GM19239 (cell line): ENCODE measurements at regions not wholly inside any gene's neighbourhood (a gene's known extent, or its start where the extent isn't known, plus 50 kb on each side); places are given as distances from the start of the nearest gene placed in this dataset.

Source experiments
- DNase-seq: peaks from one replicate; pipeline ENCODE4 v3.0.0; 2011; ENCODE audit warnings: low spot score; ENCODE audit not compliant: insufficient read length
- FAIRE-seq: peaks from 2 replicates; lab custom pipeline; 2011; peaks lifted over from hg19 to GRCh38; lab: Jason Lieb, UNC

DNA sequence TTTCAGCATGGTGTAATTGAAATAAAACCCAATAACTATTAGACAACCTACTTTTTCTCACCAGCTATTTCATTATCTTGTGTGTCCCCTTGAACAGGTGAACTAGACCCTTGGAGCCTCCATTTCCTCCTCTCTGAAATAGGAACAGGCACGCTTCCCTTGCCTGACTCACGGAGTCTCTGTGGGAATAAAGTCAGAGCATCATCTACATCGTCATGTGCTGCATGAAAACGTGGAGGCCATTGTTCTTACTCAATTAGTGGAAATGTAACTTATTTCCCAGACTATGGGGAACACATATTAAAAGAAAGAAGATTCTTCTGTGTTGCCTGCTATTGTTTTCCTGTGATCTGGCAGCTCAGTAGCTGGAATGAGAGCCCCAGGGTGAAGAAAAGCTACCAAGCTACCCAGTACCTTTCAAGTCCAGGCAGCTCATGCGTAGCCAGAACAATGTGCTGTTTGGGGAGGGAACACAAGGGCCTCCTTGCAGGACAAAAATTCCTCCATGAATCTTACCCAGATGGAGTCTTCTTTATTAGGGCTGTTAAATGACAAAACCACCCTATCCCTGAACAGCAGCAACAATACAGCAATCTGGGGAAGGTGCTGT lies 59.8 kb downstream of the SOX11 start:
- FAIRE-seq: no peak
- DNase-seq: no peak

DNA sequence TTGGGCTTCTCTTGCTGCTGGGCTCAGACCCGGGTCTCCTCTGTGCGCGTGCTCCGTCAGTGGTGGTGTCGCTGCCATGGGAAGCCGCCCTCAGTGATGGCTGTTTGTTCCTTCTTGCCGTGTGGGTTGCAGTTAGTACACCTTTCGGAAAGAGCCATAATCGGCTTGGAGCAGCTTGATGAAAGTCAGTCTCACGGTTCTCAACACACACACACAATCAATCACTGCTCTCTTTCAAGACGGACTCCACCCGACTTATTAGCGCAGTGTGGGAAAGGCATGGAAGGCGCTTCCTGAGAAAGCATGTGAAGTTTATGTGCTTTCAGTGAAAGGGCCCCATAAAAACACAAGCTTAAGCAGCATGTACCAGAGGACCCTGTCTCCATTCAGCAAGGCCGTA lies 64.1 kb downstream of the SOX11 start:
- FAIRE-seq (no peak), DNase-seq (no peak)

DNA sequence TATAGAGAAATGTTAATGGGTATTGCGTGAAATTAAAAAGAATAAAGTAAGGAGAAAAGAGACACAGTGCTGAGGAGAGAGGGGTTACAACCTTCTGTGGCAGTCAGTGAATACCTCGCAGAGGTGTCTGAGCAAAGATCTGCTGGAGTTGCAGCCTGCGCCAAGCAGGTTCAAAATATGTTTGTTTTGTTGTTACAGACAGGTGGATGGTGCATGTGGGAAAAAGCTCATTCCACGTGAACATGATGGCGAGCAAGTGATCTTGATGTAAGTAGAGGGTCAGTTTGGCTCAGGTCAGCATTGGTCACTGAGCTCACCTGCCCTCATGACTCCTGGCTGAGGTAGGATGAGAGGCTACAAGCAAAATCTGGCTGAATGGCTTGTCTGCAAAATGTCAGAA lies 66.2 kb downstream of the SOX11 start:
- DNase-seq (no peak), FAIRE-seq (no peak)

DNA sequence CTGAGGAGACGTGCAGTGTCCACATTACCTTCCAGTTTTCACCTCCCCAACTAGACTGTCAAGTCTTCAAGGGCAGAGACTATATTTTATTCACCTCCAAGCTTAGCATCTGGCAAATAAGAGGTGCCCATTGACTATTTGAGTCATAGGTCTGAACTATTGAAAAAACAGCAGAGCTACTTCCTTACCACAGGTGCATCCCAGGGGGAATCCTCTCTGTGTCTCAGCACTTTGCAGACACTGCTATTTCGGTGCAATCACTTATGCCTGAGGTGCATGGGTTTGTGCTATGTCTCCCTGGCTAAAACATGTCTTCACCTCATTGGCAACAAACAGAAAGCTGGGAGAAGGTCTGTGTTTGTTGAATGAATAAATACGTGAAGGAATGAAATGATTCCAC lies 67.8 kb downstream of the SOX11 start:
- FAIRE-seq: no peak
- DNase-seq: no peak

DNA sequence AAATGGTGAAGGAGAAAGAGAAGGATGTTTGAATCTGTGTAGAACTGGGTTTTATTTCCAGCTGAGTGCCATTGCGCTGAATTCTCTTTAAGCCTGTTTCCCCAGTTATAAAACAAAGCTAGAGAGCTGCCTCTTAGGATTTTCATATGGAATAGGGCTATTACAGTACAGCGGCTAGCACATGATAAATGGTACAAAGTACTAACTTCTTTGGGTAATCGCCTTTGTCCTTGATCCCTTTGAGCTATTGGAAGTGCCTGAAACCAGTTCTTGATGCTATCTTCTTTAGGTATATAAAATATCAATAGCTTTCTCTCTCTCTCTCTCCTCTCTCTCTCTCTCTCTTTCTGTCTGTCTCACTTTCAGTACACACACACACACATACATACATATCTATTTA lies 71.3 kb downstream of the SOX11 start:
- no peak for FAIRE-seq
- DNase-seq: no peak

DNA sequence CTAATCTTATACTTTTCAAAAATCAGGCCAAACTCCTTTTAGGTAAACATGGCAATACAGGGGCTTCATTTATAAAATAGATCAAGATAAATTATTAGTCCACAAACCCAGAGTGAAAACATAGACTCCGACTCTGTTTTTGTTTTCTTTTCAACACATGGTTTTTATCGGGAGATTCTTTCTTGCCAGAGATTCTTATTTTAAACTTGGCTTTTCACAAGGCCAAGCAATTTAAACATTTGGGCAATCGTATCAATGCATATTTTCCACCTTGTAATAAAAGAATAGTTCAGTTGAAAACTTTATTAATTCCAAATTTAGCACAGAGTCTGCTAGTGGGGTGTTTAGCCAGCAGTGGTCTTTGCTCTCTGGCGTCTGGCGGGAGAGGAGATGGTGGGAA lies 71.9 kb downstream of the SOX11 start:
- FAIRE-seq (no peak), DNase-seq (no peak)

DNA sequence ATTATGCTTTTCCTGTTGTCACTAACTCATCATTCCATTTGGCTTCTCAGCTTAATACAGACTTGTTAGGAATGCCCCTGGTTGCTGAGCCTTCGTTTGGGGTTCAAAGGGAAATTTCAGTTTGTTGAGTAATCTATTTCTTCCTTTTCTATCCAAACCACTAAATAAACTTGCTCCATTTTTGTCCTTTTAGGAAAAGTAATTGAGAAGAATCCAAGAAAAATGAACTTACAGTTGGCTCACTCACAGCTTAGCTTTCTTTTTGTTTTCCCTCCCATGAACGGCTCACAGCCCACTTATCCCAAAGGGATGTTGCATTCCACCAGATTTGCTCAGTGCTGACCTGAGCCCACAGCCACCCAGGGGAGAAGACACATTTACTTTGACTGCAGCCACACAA lies 73.9 kb downstream of the SOX11 start:
- DNase-seq: no peak

DNA sequence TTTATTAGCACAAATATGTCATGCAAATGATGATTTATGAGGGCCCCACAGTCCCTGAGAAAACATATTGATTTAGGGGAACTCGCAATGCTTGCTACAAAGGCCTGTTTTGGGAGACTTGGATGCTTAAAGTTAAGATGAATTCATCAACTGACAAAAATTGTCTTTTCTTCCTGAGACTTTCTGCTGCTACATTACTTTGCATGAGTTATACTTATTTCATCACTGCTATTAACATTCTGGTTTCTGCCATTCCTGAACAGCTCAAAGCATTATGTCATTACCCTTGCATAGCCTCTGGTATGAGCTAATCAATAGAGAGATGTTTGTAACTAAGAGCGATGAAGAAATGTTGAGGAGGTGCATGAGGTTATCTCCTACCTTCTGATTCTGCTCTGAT lies 74.4 kb downstream of the SOX11 start:
- FAIRE-seq: no peak
- DNase-seq: no peak

More for the DNA sequence above, 73.9 kb downstream of the SOX11 start:
- FAIRE-seq: no peak

DNA sequence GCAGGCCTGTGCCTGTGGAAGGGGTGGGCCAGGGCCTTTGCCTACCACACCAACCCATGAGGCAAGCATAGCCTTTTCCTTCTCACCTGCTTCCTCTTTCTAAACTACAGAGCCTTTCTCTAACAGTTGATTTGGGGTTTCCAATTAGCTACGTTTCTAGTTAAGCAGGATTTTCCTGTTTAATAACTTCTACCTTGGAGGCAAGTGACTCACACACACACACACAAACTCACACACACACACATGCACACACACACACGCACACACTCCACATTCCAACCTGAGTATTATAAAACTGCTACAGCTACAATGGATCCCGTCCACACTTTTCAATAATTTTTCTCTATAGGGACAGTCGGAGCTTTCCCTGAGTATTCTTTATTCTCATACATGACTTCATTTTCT lies 84.9 kb downstream of the SOX11 start:
- no peak for DNase-seq
- no peak for FAIRE-seq

DNA sequence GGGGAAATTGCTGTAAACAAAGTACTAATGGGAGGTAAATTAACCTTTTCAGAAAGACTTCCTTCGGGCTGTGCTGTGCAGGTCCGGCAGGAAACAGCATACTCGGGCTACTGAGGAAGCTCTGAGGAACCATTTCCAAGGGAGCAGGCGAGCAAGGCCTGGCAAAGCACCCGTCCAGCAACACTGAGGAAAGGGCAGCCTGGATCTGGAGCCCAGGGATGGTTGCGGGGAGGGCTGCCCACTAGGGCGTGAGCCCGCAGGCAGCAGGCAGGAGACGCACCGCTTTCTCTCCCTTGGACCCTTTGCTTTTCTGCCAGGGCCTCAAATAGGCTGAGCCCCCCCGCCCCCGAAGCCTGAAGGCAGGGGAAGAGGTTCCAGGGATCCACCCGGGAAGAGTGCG lies 89.5 kb downstream of the SOX11 start:
- FAIRE-seq (no peak), DNase-seq (no peak)

DNA sequence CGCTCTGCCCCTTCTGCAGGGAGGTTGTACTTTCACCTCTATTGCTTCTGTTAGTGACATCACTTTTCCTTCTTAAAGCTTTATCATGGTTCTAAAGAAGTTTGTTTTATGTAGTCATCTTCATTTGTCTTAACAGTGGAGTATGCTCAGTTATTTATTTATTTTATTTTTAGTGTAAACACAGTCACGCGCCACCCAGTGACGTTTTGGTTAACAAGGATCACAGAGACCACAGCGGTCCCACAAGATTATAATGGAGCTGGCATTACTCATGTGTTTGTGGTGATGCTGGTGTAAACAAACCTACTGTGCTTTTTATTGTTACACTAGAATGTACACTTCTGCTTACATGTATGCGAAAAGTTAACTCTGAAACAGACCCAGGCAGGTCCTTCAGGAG lies 89.9 kb downstream of the SOX11 start:
- no peak for FAIRE-seq
- no peak for DNase-seq

DNA sequence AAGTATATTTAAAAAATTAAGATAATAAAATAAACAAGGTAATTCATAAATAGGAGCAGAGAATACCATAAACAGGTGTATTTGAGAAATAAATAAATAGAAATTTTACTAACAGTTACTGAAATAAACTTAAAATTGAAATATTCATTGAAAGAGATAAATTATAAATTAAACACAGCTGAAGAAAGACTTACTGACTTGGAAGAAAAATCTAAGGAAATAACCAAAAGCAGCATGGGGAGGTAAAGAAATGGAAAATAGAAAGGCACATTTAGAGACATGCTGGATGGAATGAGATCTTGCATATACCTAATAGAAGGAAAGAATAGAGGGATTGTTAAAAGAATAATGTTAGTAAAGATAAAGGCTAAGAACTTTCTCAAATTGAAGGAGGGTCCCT lies 96.3 kb downstream of the SOX11 start:
- FAIRE-seq: no peak
- DNase-seq: no peak

DNA sequence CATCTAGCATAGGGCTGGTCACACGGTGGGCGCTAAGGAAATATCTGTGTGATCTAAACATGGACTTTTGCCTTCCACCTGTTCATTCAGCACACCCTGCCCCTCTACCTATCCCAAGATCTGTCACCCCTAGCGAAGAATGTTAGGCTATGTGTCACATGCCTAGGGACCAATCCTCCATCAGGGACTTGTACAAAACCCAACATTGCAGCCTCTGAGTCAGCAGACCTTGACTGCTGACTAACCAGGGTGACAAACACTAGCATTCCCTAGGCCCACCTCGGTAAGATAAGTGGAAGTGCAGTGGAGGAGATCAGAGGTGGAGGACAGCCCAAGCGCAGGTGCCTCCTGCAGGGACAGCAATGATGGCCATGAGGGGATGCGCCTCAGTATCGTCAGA lies 99.2 kb downstream of the SOX11 start:
- DNase-seq (no peak), FAIRE-seq (no peak)

DNA sequence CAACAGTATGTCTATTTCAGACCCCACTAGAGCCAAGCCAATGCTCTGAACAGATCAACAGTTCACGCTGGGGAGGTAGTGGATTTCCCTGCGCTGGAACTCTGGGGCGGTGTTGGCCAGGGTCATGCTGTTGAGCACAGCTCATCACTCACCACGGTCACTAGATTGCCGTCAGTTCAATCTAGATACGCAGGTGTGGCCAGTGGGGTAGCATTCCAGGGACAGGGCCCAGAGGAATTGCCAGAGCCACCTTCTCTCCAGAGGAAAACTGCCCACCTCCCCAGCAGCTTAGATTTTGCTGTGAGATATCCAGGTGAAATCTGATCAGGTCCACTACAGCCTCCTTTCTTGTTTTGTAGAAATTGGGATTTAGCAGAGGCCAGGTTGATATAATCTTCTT lies 101.8 kb downstream of the SOX11 start:
- no peak for FAIRE-seq

DNA sequence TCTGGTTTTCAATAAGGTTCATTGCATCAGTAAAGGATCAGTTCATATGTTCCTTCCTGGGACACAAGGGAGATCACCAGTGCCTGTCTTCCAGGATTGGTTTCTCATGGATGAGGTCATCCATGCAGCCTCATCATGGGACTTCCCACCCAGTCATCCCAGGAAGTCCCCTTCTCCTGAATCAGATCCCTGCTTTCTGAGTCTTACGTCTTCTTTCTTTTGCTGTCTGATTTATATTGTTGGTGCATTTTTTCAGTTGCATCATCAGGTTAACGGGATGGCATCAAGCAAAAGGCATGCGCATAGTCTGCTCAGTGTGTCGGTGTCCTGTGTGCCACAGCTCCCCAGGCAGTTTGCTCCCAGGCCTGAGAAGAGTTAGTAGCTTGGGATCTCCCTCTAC lies 105.9 kb downstream of the SOX11 start:
- DNase-seq: no peak
- no peak for FAIRE-seq

More for the DNA sequence above, 101.8 kb downstream of the SOX11 start:
- no peak for DNase-seq

DNA sequence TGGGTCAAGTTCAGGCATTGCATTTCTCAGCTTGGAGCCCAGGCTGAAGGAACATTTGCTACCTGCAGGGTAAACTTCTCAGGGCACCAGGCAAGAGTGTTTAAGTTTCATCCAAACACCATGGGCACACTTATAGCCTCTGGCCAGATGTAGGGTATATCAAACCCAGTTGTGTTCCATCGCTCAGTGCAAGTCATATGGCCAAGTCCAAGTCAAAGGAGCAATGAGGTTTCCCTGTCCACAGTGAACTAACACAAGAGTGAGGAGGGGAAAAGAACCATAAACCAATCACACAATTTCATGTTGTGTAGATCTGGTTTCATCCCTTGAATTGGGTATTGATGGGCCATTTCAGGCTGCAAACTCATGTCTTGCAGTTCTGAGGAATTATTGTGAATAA lies 107.2 kb downstream of the SOX11 start:
- DNase-seq (no peak), FAIRE-seq (no peak)

DNA sequence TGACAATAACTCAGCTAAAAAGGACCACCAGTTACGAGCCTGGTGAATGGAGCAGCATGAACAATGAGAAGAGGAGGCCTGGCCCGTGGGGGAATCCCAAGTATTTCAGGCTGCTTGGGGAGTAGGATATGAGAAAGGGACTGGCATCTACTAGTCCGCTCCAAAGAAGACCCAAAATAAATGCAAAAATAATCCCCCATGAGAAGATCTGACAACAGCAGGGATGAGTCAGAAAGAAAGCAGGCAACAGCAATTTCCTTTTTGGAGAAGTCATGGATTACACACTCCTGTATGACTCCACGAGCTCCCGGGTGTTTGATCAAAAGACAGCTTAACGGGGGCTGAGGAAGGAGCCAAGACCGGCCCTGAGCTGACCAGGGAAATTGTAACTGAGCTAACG lies 111.4 kb downstream of the SOX11 start:
- FAIRE-seq (no peak), DNase-seq (no peak)

DNA sequence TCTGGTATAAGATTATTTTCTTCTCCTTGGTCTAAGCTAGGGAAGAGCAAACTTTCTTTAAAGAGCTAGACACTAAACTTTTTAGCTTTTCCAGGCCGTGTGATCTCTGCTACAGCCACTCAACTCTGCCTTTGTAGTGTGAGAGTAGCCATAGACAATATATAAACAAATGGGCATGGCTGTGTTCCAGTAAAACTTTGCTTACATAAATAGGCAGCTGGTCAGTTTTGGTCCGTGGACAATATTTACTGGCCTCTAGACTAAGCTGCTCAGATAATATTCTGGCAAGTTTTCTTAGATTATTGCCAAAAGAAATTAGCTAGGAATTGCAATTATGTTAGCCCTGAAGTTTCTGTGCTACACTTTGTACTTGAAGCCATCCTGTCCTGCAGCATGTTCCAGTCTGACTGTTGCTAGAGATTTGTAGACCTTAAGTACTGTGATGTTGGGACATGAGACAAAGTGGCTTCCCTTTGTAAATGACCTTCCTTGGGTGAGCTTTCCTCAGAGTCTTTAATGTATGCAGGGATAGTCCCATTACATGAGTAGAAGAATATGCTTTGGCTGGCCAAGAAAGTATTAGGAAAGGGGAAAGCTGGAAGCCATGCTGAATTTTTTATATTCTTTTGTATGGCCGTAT lies 126.9 kb downstream of the SOX11 start:
- DNase-seq (no peak), FAIRE-seq (no peak)

DNA sequence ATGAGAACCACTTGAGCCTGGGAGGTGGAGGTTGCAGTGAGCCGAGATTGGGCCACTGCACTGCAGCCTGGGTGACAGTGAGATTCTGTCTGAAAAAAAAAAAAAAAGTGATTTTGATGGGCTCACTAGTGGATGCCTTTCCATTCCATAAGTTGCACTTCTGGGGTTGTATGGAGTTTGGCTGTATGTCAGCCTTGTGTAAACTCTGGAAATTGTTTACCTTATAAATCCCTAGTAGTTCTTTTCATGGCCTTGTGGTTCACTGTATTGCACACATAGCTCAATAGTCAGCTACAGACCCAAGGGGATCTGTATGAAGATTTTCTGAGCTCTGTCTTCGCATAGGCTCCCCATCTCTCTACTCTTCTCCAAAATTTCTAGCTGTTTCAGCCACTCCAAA lies 131.9 kb downstream of the SOX11 start:
- DNase-seq (no peak), FAIRE-seq (no peak)

DNA sequence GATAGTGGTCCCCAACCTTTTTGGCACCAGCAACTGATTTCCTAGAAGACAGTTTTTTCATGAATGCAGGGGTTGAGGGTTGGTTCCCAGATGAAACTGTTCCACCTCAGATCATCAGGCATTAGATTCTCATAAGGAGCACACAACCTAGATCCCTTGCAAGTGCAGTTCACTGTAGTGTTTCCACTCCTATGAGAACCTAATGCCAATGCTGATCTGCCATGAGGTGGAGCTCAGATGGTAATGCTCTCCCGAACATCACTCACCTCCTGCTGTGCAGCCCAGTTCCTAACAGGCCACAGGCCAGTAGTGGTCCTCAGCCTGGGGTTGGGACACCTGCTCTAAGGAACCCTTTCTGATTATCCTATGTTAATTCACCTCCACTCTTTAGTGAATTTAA lies 133.5 kb downstream of the SOX11 start:
- FAIRE-seq (no peak), DNase-seq (no peak)

DNA sequence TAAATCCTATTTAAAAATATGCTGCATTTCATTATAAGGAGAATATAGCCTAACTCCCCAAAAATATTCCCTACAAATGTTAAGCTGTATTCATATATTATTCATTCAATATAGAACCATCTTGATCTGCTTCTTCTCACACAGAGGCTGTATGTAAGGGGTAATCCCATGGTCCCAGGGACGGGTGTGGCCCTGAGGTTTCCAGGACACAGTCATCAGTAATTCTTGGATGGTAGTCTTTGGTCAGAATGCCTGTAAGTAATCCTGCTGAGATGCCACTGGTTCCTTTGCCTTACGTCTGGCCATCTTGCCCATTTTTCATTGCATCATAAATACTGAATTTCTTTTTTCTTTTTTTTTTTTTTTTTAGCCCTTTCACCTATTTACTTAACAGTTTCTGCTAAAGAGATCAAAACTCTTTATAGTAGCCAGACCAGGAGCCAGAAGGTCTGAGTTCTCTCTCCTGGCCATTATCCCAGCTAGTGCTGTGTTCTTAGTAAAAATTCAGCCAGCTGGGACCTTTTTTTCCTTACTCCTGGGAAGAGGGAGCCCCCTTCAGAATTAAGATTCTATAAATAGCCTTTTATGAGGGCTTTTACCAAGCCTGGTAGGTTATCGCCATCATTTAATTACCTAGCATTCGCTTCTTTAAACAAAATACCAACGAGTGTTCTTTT lies 134.9 kb downstream of the SOX11 start:
- no peak for FAIRE-seq
- DNase-seq: no peak

DNA sequence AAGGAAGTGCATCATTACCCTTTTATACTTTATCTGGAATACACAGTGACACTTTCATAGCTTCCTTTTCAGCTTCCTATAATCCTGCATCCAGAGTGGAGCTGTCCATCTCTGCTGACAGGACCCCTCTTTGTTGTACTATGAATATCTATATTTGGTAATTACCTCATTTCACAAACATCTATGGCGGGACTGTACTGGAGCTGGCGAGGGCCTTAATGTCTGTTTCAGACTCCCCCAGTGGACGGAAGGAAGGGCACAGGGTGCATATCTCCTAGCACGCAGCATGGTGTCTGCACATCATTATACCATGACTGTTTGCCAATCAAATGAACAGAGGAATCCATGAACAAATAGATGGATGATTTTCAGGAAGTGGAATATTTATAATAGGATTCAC lies 142.3 kb downstream of the SOX11 start:
- FAIRE-seq (no peak), DNase-seq (no peak)
